ENCODE measurements at regions not wholly inside any gene's neighbourhood (a gene's known extent, or its start where the extent isn't known, plus 50 kb on each side); places are given as distances from the start of the nearest gene placed in this dataset.

GRCh38 chr2:234695981-234696380, 199.1 kb upstream of the ARL4C start:
- TF ChIP-seq CTCF (conservative IDR thresholded peaks at IDR 0.05; ENCODE audit: low read length) (no peak), EZH2phosphoT487 (IDR thresholded peaks at IDR 0.05; ENCODE audit: borderline replicate concordance) (no peak)

Data from Loucy (cell line).